B cell (primary cell): ENCODE measurements at regions not wholly inside any gene's neighbourhood (a gene's known extent, or its start where the extent isn't known, plus 50 kb on each side); places are given as distances from the start of the nearest gene placed in this dataset.

Experiments used
- ATAC-seq: fragments of 200-7000 bp; cut with Tn5 transposase; one replicate; pipeline ENCODE4 v1.10.0; 2021; ENCODE audit warnings: low read depth, mild to moderate bottlenecking, moderate number of reproducible peaks, moderate library complexity
- CTCF ChIA-PET: fragments of 350-600 bp; sonication (Branson Sonifier 250); formaldehyde crosslinking; loops from one replicate; lab custom pipeline; 2021; ENCODE audit warnings: antibody characterized with exemption, inconsistent platforms; lab: Charles Lee
- POLR2A ChIA-PET: fragments of 350-600 bp; sonication (Branson Sonifier 250); formaldehyde crosslinking; loops from one replicate; lab custom pipeline; 2021; ENCODE audit warnings: antibody characterized with exemption; lab: Charles Lee
- DNase-seq: peaks from one replicate; pipeline ENCODE4 v3.0.0; 2013
- H2AFZ ChIP-seq: 2 replicates; pipeline ENCODE4 v1.6.1; 2012; ENCODE audit warnings: mild to moderate bottlenecking, low read depth, low read length; ENCODE audit not compliant: insufficient read depth, poor library complexity, severe bottlenecking
- H3K27ac ChIP-seq, 2 donors: 1 replicate in 1 of 2; 2 replicates in 1 of 2; pipeline ENCODE4 v1.5.1; 2012 to 2013; ENCODE audit warnings: low read length in 2 of 2, mild to moderate bottlenecking in 2 of 2, moderate library complexity in 1 of 2
- H3K27me3 ChIP-seq, 4 experiments: fragments of 200-600 bp in 1 of 4; sonication (generic) in 1 of 4; replicated peaks in 1 of 4; 1 replicate in 2 of 4; 2 replicates in 2 of 4; pipeline versions ENCODE4 v1.6.1 to v1.7.0; 2013 to 2016; ENCODE audit warnings: low read length in 3 of 4, mild to moderate bottlenecking in 2 of 4, mixed read lengths in 1 of 4, moderate library complexity in 1 of 4; ENCODE audit not compliant: insufficient read depth in 4 of 4, control insufficient read depth in 3 of 4; ENCODE audit errors: control extremely low read depth in 1 of 4
- H3K36me3 ChIP-seq, 2 experiments: replicated peaks in 1 of 2; 1 replicate in 1 of 2; 2 replicates in 1 of 2; pipeline versions ENCODE4 v1.6.1 to v1.7.1; 2013; ENCODE audit warnings: low read length in 1 of 2; ENCODE audit not compliant: insufficient read depth in 2 of 2, control insufficient read depth in 1 of 2; ENCODE audit errors: control extremely low read depth in 1 of 2, extremely low read depth in 1 of 2
- H3K4me1 ChIP-seq, 2 donors: fragments of 200-600 bp in 1 of 2; sonication (generic) in 1 of 2; 1 replicate in 1 of 2; 2 replicates in 1 of 2; pipeline versions ENCODE4 v1.5.1 to v1.6.1; 2013 to 2017; ENCODE audit warnings: low read length in 2 of 2; ENCODE audit not compliant: control insufficient read depth in 2 of 2, insufficient read depth in 2 of 2
- H3K4me2 ChIP-seq: replicated peaks from 2 replicates; pipeline ENCODE3; 2012; ENCODE audit warnings: mild to moderate bottlenecking, low read depth, low read length; ENCODE audit not compliant: poor library complexity, severe bottlenecking
- H3K4me3 ChIP-seq, 5 experiments: fragments of 200-600 bp in 1 of 5; sonication (generic) in 1 of 5; 1 replicate in 3 of 5; 2 replicates in 2 of 5; pipeline versions ENCODE4 v1.5.1 to v1.7.0; 2011 to 2016; ENCODE audit warnings: low read length in 4 of 5, mild to moderate bottlenecking in 4 of 5, low read depth in 2 of 5, control low read depth in 1 of 5, moderate library complexity in 1 of 5; ENCODE audit not compliant: insufficient read depth in 1 of 5; ENCODE audit errors: control extremely low read depth in 1 of 5, extremely low read depth in 1 of 5
- H3K79me2 ChIP-seq: fragments of 200-600 bp; sonication (generic); one replicate; pipeline ENCODE4 v1.6.0; 2016; ENCODE audit warnings: low read length; ENCODE audit not compliant: control insufficient read depth, insufficient read depth
- H3K9ac ChIP-seq: fragments of 200-600 bp; sonication (generic); 2 replicates; pipeline ENCODE4 v1.6.1; 2017; ENCODE audit warnings: mild to moderate bottlenecking, low read length, moderate library complexity
- H3K9me3 ChIP-seq, 3 donors: one replicate each; pipeline versions ENCODE4 v1.6.1 to v1.7.1; 2013; ENCODE audit warnings: low read length in 2 of 3; ENCODE audit not compliant: control insufficient read depth in 2 of 3, insufficient read depth in 1 of 3; ENCODE audit errors: control extremely low read depth in 1 of 3
- H4K20me1 ChIP-seq: 2 replicates; pipeline ENCODE4 v1.6.0; 2012; ENCODE audit warnings: mild to moderate bottlenecking, low read length; ENCODE audit not compliant: insufficient read depth, control insufficient read depth, poor library complexity, severe bottlenecking
- H3K27ac Mint-ChIP-seq: one replicate; pipeline ENCODE4 v1.8.0; 2021; ENCODE audit warnings: mixed read lengths
- H3K27me3 Mint-ChIP-seq: one replicate; pipeline ENCODE4 v1.8.0; 2021; ENCODE audit warnings: mixed read lengths
- H3K4me1 Mint-ChIP-seq: one replicate; pipeline ENCODE4 v1.8.0; 2021; ENCODE audit warnings: mixed read lengths
- H3K4me3 Mint-ChIP-seq: one replicate; pipeline ENCODE4 v1.8.0; 2021; ENCODE audit warnings: mixed read lengths
- H3K9me3 Mint-ChIP-seq: one replicate; pipeline ENCODE4 v1.8.0; 2022; ENCODE audit warnings: mixed read lengths; ENCODE audit not compliant: insufficient read depth
- CTCF ChIP-seq: fragments of 200-600 bp; IDR thresholded peaks from one replicate; pipeline ENCODE4 v1.8.0; 2022; ENCODE audit warnings: antibody characterized with exemption, mild to moderate bottlenecking
- EZH2 ChIP-seq: IDR thresholded peaks from 2 replicates; pipeline ENCODE4 v1.6.1; 2012; ENCODE audit warnings: borderline replicate concordance, low read depth, mild to moderate bottlenecking, moderate library complexity, low read length; ENCODE audit not compliant: insufficient read depth, poor library complexity, severe bottlenecking
- WGBS: methylation state at CpG from one replicate; pipeline ENCODE4 v1.1.5; 2013; ENCODE audit warnings: missing lambda C conversion rate; ENCODE audit not compliant: insufficient coverage; 5-methylcytosine and 5-hydroxymethylcytosine counted together
- intact Hi-C: fragments of 100-400 bp; cut with micrococcal nuclease; formaldehyde crosslinking; loops from one replicate; pipeline ENCODE4 v1.10.0; 2022

GRCh38 chr4:67167849-67168248 is 377.5 kb downstream of the CENPC start:
- intact Hi-C loops: no loop called here
- POLR2A ChIA-PET: no interaction called here
- H3K36me3 ChIP-seq: no peaks in the 10 kb centered on the region
- no peaks in the 10 kb centered on the region for H3K27me3 ChIP-seq
- no peak for DNase-seq
- H4K20me1 ChIP-seq: no peaks in the 10 kb centered on the region
- TF ChIP-seq EZH2: no peak
- TF ChIP-seq CTCF: no peak
- no peaks in the 10 kb centered on the region for H3K79me2 ChIP-seq
- Mint-ChIP-seq H3K4me3 (no peak overlapping the region), H3K27ac (no peak overlapping the region), H3K4me1 (no peaks in the 10 kb centered on the region), H3K9me3 (no peaks in the 10 kb centered on the region), H3K27me3 (no peaks in the 10 kb centered on the region)
- H3K4me2 ChIP-seq: no peak overlapping the region
- H3K4me3 ChIP-seq: no peak overlapping the region
- H3K9ac ChIP-seq: no peak overlapping the region
- WGBS: 100% methylated on average over 2 of the region's 3 CpGs
- no peak overlapping the region for H3K27ac ChIP-seq
- peaks cover 0 to 3% (median 2%) of the 10 kb centered on the region in 3 donors for H3K9me3 ChIP-seq
- CTCF ChIA-PET: no interaction called here
- H2AFZ ChIP-seq: no peak overlapping the region
- no peak for ATAC-seq
- H3K4me1 ChIP-seq: no peaks in the 10 kb centered on the region

GRCh38 chr4:67162690-67163089 is 382.6 kb downstream of the CENPC start:
- WGBS: no CpG with 5 or more reads among the region's 2 CpGs

More at GRCh38 chr4:67162690-67163089, 382.6 kb downstream of the CENPC start:
- no peak overlapping the region for H3K27ac Mint-ChIP-seq
- no peaks in the 10 kb centered on the region for H3K79me2 ChIP-seq
- no peaks in the 10 kb centered on the region for H4K20me1 ChIP-seq
- no peaks in the 10 kb centered on the region for H3K9me3 ChIP-seq
- H3K4me2 ChIP-seq: no peak overlapping the region
- H3K27ac ChIP-seq: no peak overlapping the region
- H3K36me3 ChIP-seq: no peaks in the 10 kb centered on the region
- no peaks in the 10 kb centered on the region for H3K4me1 ChIP-seq
- CTCF ChIA-PET: no interaction called here
- intact Hi-C loops: no loop called here
- H3K27me3 Mint-ChIP-seq: no peaks in the 10 kb centered on the region
- H3K9me3 Mint-ChIP-seq: no peaks in the 10 kb centered on the region
- TF ChIP-seq CTCF: no peak
- TF ChIP-seq EZH2: no peak
- H3K27me3 ChIP-seq: no peaks in the 10 kb centered on the region
- no peak overlapping the region for H3K4me3 ChIP-seq
- H3K4me1 Mint-ChIP-seq: no peaks in the 10 kb centered on the region
- H3K4me3 Mint-ChIP-seq: no peak overlapping the region
- no peak overlapping the region for H2AFZ ChIP-seq
- POLR2A ChIA-PET: no interaction called here
- DNase-seq: no peak
- no peak for ATAC-seq
- no peak overlapping the region for H3K9ac ChIP-seq
